ENCODE measurements at regions not wholly inside any gene's neighbourhood (a gene's known extent, or its start where the extent isn't known, plus 50 kb on each side); places are given as distances from the start of the nearest gene placed in this dataset.
A peak's percentile ranks its signal among the peaks of the same experiment; 100 is the strongest.

DNA sequence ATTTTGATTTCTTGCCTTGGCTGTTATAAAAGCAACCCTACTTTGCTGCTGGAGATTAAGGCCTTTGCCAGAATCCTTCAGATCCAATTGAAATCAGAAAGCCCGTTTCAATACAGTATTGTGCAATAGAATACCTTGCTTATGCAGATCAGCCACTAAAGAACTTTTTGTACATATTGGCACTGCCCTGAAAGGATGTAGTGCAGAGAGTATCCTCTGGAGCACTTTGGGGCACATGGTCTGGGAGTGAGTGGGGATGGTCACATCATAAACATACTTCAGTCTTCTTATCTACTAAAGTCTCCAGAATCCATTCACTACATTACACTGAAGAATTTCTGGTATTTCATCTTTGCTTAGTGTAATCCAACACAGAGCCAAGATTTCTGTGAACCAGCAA is 189.0 kb downstream of the CENPF start:
- no peak for TF ChIP-seq CTCF (IDR thresholded peaks at IDR 0.05)
- H3K4me1 Mint-ChIP-seq (ENCODE audit: low read depth), result peaks cover 13% of the 10 kb centered on the region
- no peak overlapping the region for H3K4me3 Mint-ChIP-seq (ENCODE audit: unreplicated experiment)
- no peak for DNase-seq (ENCODE audit: low spot score)
- no peaks in the 10 kb centered on the region for H3K36me3 Mint-ChIP-seq (ENCODE audit: low read depth)
- peaks cover 13% of the 10 kb centered on the region for H3K27me3 Mint-ChIP-seq (ENCODE audit: low read depth)
- H3K27ac Mint-ChIP-seq (ENCODE audit: unreplicated experiment), result peak overlapping the region; percentile 13
- peaks cover 7% of the 10 kb centered on the region for H3K9me3 Mint-ChIP-seq (ENCODE audit: low read depth)

- Mint-ChIP-seq H3K9me3 (ENCODE audit: low read depth) (peaks cover 9% of the 10 kb centered on the region), H3K4me1 (ENCODE audit: low read depth) (peaks cover 13% of the 10 kb centered on the region), H3K36me3 (ENCODE audit: low read depth) (no peaks in the 10 kb centered on the region), H3K4me3 (ENCODE audit: unreplicated experiment) (no peak overlapping the region), H3K27ac (ENCODE audit: unreplicated experiment) (no peak overlapping the region), H3K27me3 (ENCODE audit: low read depth) (peaks cover 12% of the 10 kb centered on the region)
- DNase-seq (ENCODE audit: low spot score), result no peak
- TF ChIP-seq CTCF (IDR thresholded peaks at IDR 0.05), result no peak
Observed at GRCh38 chr1:214792527-214793186, 189.7 kb downstream of the CENPF start.

DNA sequence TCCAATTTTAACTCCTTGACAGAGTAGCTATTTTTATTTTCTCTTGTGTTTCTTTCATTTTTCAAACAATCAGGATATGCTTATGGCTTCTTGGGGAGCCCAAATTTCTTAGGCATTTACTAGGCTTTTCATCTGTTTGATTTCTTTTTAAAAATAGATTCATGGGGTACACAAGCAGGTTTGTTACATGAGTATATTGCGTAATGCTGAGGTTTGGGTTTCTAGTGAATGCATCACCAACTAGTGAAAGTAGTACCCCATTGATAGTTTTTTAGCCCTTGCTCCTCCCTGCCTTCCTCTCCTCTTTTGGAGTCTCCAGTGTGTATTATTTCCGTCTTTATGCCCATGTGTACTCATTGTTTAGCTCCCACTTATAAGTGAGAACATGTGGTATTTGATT is 190.7 kb downstream of the CENPF start:
- no peaks in the 10 kb centered on the region for H3K36me3 Mint-ChIP-seq (ENCODE audit: low read depth)
- no peak for TF ChIP-seq CTCF (IDR thresholded peaks at IDR 0.05)
- H3K4me1 Mint-ChIP-seq (ENCODE audit: low read depth), result peaks cover 13% of the 10 kb centered on the region
- no peak overlapping the region for H3K27ac Mint-ChIP-seq (ENCODE audit: unreplicated experiment)
- no peak for DNase-seq (ENCODE audit: low spot score)
- peaks cover 6% of the 10 kb centered on the region for H3K27me3 Mint-ChIP-seq (ENCODE audit: low read depth)
- H3K4me3 Mint-ChIP-seq (ENCODE audit: unreplicated experiment), result no peak overlapping the region
- peaks cover 9% of the 10 kb centered on the region for H3K9me3 Mint-ChIP-seq (ENCODE audit: low read depth)

DNA sequence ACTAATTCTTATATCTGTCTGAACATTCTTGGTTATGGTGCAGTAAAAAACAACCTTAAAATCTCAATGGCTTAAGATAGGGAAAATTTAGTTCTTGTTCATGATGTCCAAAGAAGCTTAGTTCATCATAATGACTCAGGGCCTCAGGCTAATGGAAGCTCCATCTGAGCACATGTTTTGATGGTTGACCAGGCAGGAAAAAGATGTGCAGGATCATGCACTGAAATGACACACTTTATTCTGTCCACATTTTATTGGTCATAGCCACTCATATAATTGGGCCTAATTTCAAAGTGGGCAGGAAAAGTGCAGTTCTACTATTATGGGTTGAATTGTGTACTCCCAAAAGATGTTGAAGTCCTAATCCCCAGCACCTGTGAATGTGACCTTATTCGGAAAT is 198.2 kb downstream of the CENPF start:
- H3K4me1 Mint-ChIP-seq (ENCODE audit: low read depth), result no peaks in the 10 kb centered on the region
- TF ChIP-seq CTCF (IDR thresholded peaks at IDR 0.05), result no peak
- peaks cover 3% of the 10 kb centered on the region for H3K36me3 Mint-ChIP-seq (ENCODE audit: low read depth)
- peaks cover 14% of the 10 kb centered on the region for H3K27me3 Mint-ChIP-seq (ENCODE audit: low read depth)
- H3K9me3 Mint-ChIP-seq (ENCODE audit: low read depth), result peaks cover 17% of the 10 kb centered on the region
- no peak overlapping the region for H3K4me3 Mint-ChIP-seq (ENCODE audit: unreplicated experiment)
- no peak for DNase-seq (ENCODE audit: low spot score)
- no peak overlapping the region for H3K27ac Mint-ChIP-seq (ENCODE audit: unreplicated experiment)

DNA sequence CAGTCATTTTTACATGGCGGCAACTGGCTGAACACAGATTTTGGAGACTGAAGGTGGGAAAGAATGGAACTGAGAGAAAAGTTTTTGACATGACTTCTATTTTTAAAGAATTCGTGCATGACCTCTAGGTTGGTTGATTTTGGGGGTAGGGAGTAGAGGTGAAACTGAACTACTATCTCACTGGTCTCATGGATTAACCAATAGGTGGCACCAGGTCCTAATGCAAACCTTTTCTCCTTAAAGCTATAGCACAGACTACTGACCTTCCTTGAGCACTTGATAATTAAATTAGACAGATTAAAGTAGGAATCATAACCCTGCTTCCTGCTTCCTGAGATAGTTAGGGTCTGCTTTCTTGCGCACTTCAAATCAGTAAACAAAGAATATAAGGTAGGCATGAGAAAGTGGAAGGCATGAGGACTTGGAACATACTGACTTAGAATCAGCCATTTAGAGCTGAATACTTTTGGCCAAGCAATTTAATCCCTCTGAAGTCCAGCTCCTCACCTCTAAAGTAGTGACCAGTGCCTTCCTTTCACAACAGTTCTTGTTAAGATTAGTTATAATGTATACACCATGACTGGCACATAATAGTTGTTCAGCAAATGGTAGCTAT is 206.0 kb downstream of the CENPF start:
- Mint-ChIP-seq H3K4me1 (ENCODE audit: low read depth) (no peaks in the 10 kb centered on the region), H3K9me3 (ENCODE audit: low read depth) (peaks cover 26% of the 10 kb centered on the region), H3K27me3 (ENCODE audit: low read depth) (peaks cover 2% of the 10 kb centered on the region), H3K27ac (ENCODE audit: unreplicated experiment) (no peak overlapping the region), H3K4me3 (ENCODE audit: unreplicated experiment) (no peak overlapping the region), H3K36me3 (ENCODE audit: low read depth) (peaks cover 5% of the 10 kb centered on the region)
- DNase-seq (ENCODE audit: low spot score), result no peak
- peak; percentile 73 for TF ChIP-seq CTCF (IDR thresholded peaks at IDR 0.05)

Measured in chondrocyte (in vitro differentiated cells).